Ishikawa (cell line): ENCODE measurements at regions not wholly inside any gene's neighbourhood (a gene's known extent, or its start where the extent isn't known, plus 50 kb on each side); places are given as distances from the start of the nearest gene placed in this dataset.

Experiments used
- EP300 ChIP-seq: IDR thresholded peaks from 2 replicates; pipeline ENCODE4 v1.6.1; 2012; ENCODE audit warnings: borderline replicate concordance
- RAD21 ChIP-seq: IDR thresholded peaks from 2 replicates; pipeline ENCODE4 v1.6.1; 2012; ENCODE audit warnings: low read depth

- TF ChIP-seq RAD21 (no peak), EP300 (no peak)
Observed at GRCh38 chr5:8445139-8445538, 576.2 kb downstream of the MTRR start.
